ENCODE measurements at regions not wholly inside any gene's neighbourhood (a gene's known extent, or its start where the extent isn't known, plus 50 kb on each side); places are given as distances from the start of the nearest gene placed in this dataset.
"Not testable (repeated sequence)": the region's sequence is repeated elsewhere in the genome, so short reads cannot be mapped to it uniquely, and the experiment has no call there.

GRCh38 chr7:79652619-79653018, 199.2 kb upstream of the MAGI2 start:
- no peak overlapping the region for H3K4me3 ChIP-seq (ENCODE audit: control insufficient read depth, low read depth, low read length)
- TF ChIP-seq, protein P1, sequence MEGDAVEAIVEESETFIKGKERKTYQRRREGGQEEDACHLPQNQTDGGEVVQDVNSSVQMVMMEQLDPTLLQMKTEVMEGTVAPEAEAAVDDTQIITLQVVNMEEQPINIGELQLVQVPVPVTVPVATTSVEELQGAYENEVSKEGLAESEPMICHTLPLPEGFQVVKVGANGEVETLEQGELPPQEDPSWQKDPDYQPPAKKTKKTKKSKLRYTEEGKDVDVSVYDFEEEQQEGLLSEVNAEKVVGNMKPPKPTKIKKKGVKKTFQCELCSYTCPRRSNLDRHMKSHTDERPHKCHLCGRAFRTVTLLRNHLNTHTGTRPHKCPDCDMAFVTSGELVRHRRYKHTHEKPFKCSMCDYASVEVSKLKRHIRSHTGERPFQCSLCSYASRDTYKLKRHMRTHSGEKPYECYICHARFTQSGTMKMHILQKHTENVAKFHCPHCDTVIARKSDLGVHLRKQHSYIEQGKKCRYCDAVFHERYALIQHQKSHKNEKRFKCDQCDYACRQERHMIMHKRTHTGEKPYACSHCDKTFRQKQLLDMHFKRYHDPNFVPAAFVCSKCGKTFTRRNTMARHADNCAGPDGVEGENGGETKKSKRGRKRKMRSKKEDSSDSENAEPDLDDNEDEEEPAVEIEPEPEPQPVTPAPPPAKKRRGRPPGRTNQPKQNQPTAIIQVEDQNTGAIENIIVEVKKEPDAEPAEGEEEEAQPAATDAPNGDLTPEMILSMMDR (IDR thresholded peaks at IDR 0.05; ENCODE audit: control insufficient read depth, insufficient read depth, low read depth, low read length, missing control alignments), result no peak
- no peak for DNase-seq (ENCODE audit: low read depth)

- H3K4me3 ChIP-seq (ENCODE audit: control insufficient read depth, low read depth, low read length), result no peak overlapping the region
- DNase-seq (ENCODE audit: low read depth), result no peak
- TF ChIP-seq, protein P1 (IDR thresholded peaks at IDR 0.05; ENCODE audit: control insufficient read depth, insufficient read depth, low read depth, low read length, missing control alignments), result no peak
These were observed 194.2 kb upstream of the MAGI2 start for GRCh38 chr7:79647711-79648110.

- DNase-seq (ENCODE audit: low read depth), result no peak
- TF ChIP-seq, protein P1 (IDR thresholded peaks at IDR 0.05; ENCODE audit: control insufficient read depth, insufficient read depth, low read depth, low read length, missing control alignments), result no peak
These were observed 192.8 kb upstream of the MAGI2 start for GRCh38 chr7:79646278-79646677.

GRCh38 chr7:79636849-79637248, 183.4 kb upstream of the MAGI2 start:
- H3K4me3 ChIP-seq (ENCODE audit: control insufficient read depth, low read depth, low read length), result no peak overlapping the region
- no peak for DNase-seq (ENCODE audit: low read depth)
- TF ChIP-seq, protein P1 (IDR thresholded peaks at IDR 0.05; ENCODE audit: control insufficient read depth, insufficient read depth, low read depth, low read length, missing control alignments), result no peak

More at GRCh38 chr7:79646278-79646677, 192.8 kb upstream of the MAGI2 start:
- no peak overlapping the region for H3K4me3 ChIP-seq (ENCODE audit: control insufficient read depth, low read depth, low read length)

DNA sequence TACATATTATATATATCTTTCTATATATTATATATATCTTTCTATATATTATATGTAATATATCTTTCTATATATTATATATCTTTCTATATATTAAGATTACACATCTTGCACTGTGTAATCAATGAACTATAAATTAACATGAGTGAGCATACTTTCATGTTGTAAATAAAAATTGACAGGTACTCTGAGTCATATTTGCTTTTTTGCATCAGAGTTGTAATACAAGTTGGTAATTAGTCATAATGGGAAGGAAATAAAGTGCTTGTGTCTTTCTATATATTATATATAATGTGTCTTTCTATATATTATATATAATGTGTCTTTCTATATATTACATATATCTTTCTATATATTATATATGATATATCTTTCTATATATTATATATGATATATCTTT, 172.5 kb upstream of the MAGI2 start:
- DNase-seq (ENCODE audit: low read depth); H3K4me3 ChIP-seq (ENCODE audit: control insufficient read depth, low read depth, low read length): not testable (repeated sequence)

GRCh38 chr7:79624336-79624735, 170.9 kb upstream of the MAGI2 start:
- H3K4me3 ChIP-seq (ENCODE audit: control insufficient read depth, low read depth, low read length), result no peak overlapping the region
- TF ChIP-seq, protein P1 (IDR thresholded peaks at IDR 0.05; ENCODE audit: control insufficient read depth, insufficient read depth, low read depth, low read length, missing control alignments), result no peak
- no peak for DNase-seq (ENCODE audit: low read depth)

- DNase-seq (ENCODE audit: low read depth), result no peak
- no peak overlapping the region for H3K4me3 ChIP-seq (ENCODE audit: control insufficient read depth, low read depth, low read length)
- TF ChIP-seq, protein P1 (IDR thresholded peaks at IDR 0.05; ENCODE audit: control insufficient read depth, insufficient read depth, low read depth, low read length, missing control alignments), result no peak
These were observed 169.3 kb upstream of the MAGI2 start for GRCh38 chr7:79622781-79623180.

Data from AG09309 (cell line).